Astrocyte of the hippocampus (primary cell): ENCODE measurements at regions not wholly inside any gene's neighbourhood (a gene's known extent, or its start where the extent isn't known, plus 50 kb on each side); places are given as distances from the start of the nearest gene placed in this dataset.

Experiments used
- DNase-seq: peaks from one replicate; pipeline ENCODE4 v3.0.0; 2011; ENCODE audit warnings: low read depth, low spot score

GRCh38 chr1:199690496-199690895 is 337.0 kb upstream of the NR5A2 start:
- no peak for DNase-seq

- peak; percentile 82 for DNase-seq
Observed at GRCh38 chr1:199691540-199691939, 336.0 kb upstream of the NR5A2 start.

GRCh38 chr1:199693724-199694123 is 333.8 kb upstream of the NR5A2 start:
- DNase-seq: no peak

- no peak for DNase-seq
Observed at GRCh38 chr1:199696225-199696624, 331.3 kb upstream of the NR5A2 start.

- DNase-seq: no peak
Observed at GRCh38 chr1:199698222-199698621, 329.3 kb upstream of the NR5A2 start.

- no peak for DNase-seq
Observed at GRCh38 chr1:199700551-199700950, 327.0 kb upstream of the NR5A2 start.

GRCh38 chr1:199701726-199702125 is 325.8 kb upstream of the NR5A2 start:
- DNase-seq: no peak

GRCh38 chr1:199704231-199704630 is 323.3 kb upstream of the NR5A2 start:
- DNase-seq: no peak

GRCh38 chr1:199705825-199706224 is 321.7 kb upstream of the NR5A2 start:
- DNase-seq: no peak

- no peak for DNase-seq
Observed at GRCh38 chr1:199706826-199707606, 320.5 kb upstream of the NR5A2 start.

- no peak for DNase-seq
Observed at GRCh38 chr1:199710974-199711373, 316.5 kb upstream of the NR5A2 start.

- DNase-seq: no peak
Observed at GRCh38 chr1:199716729-199717128, 310.8 kb upstream of the NR5A2 start.

- DNase-seq: no peak
Observed at GRCh38 chr1:199719156-199719842, 308.2 kb upstream of the NR5A2 start.

- no peak for DNase-seq
Observed at GRCh38 chr1:199720496-199720895, 307.0 kb upstream of the NR5A2 start.

GRCh38 chr1:199721001-199721400 is 306.5 kb upstream of the NR5A2 start:
- DNase-seq: no peak

- peak; percentile 19 for DNase-seq
Observed at GRCh38 chr1:199723250-199723956, 304.1 kb upstream of the NR5A2 start.

- DNase-seq: no peak
Observed at GRCh38 chr1:199724049-199724448, 303.5 kb upstream of the NR5A2 start.

- DNase-seq: no peak
Observed at GRCh38 chr1:199725002-199725565, 302.4 kb upstream of the NR5A2 start.

GRCh38 chr1:199727682-199728081 is 299.8 kb upstream of the NR5A2 start:
- no peak for DNase-seq

- no peak for DNase-seq
Observed at GRCh38 chr1:199728345-199728744, 299.2 kb upstream of the NR5A2 start.

- no peak for DNase-seq
Observed at GRCh38 chr1:199733125-199733524, 294.4 kb upstream of the NR5A2 start.

GRCh38 chr1:199734186-199734585 is 293.3 kb upstream of the NR5A2 start:
- DNase-seq: no peak
